GM21825 (cell line): ENCODE measurements at regions not wholly inside any gene's neighbourhood (a gene's known extent, or its start where the extent isn't known, plus 50 kb on each side); places are given as distances from the start of the nearest gene placed in this dataset.

Experiments used
- ATAC-seq: cut with Tn5 transposase; IDR thresholded peaks from one replicate; pipeline ENCODE4 v1.9.1; 2021; ENCODE audit warnings: mild to moderate bottlenecking, moderate library complexity; ENCODE audit not compliant: unreplicated experiment

GRCh38 chr1:8204826-8205225, 113.1 kb upstream of the SLC45A1 start:
- ATAC-seq, result no peak

GRCh38 chr1:8203551-8203950, 114.4 kb upstream of the SLC45A1 start:
- ATAC-seq, result no peak

GRCh38 chr1:8203056-8203455, 114.9 kb upstream of the SLC45A1 start:
- ATAC-seq, result no peak

- no peak for ATAC-seq
Observed at GRCh38 chr1:8202182-8202905, 115.6 kb upstream of the SLC45A1 start.

- ATAC-seq, result no peak
Observed at GRCh38 chr1:8201331-8201861, 116.5 kb upstream of the SLC45A1 start.

- no peak for ATAC-seq
Observed at GRCh38 chr1:8200317-8201115, 117.4 kb upstream of the SLC45A1 start.

GRCh38 chr1:8198522-8198921, 119.4 kb upstream of the SLC45A1 start:
- no peak for ATAC-seq

- no peak for ATAC-seq
Observed at GRCh38 chr1:8197493-8198282, 120.2 kb upstream of the SLC45A1 start.

GRCh38 chr1:8194481-8195227, 123.3 kb upstream of the SLC45A1 start:
- no peak for ATAC-seq

- ATAC-seq, result no peak
Observed at GRCh38 chr1:8193840-8194406, 124.0 kb upstream of the SLC45A1 start.

GRCh38 chr1:8191474-8191873, 126.4 kb upstream of the SLC45A1 start:
- ATAC-seq, result no peak

GRCh38 chr1:8189931-8190483, 127.9 kb upstream of the SLC45A1 start:
- ATAC-seq, result no peak

- no peak for ATAC-seq
Observed at GRCh38 chr1:8185400-8185799, 132.5 kb upstream of the SLC45A1 start.

GRCh38 chr1:8184301-8184700, 133.6 kb upstream of the SLC45A1 start:
- ATAC-seq, result no peak

- no peak for ATAC-seq
Observed at GRCh38 chr1:8182034-8182761, 135.7 kb upstream of the SLC45A1 start.

- ATAC-seq, result no peak
Observed at GRCh38 chr1:8179132-8179793, 138.7 kb upstream of the SLC45A1 start.

- no peak for ATAC-seq
Observed at GRCh38 chr1:8176279-8176678, 141.6 kb upstream of the SLC45A1 start.

GRCh38 chr1:8174807-8175206, 143.1 kb upstream of the SLC45A1 start:
- no peak for ATAC-seq
